H9 (cell line): ENCODE measurements at regions not wholly inside any gene's neighbourhood (a gene's known extent, or its start where the extent isn't known, plus 50 kb on each side); places are given as distances from the start of the nearest gene placed in this dataset.

Experiments used
- DNase-seq: peaks from one replicate; pipeline ENCODE4 v3.0.0-alpha.2; 2017
- H2AFZ ChIP-seq: one replicate; pipeline ENCODE4 v1.6.1; 2013; ENCODE audit warnings: mild to moderate bottlenecking, low read length, control low read depth, moderate library complexity
- H2AK5ac ChIP-seq: 2 replicates; pipeline ENCODE4 v1.6.1; 2013; ENCODE audit warnings: low read length, control low read depth, mixed read lengths; ENCODE audit not compliant: insufficient read length
- H2BK120ac ChIP-seq: one replicate; pipeline ENCODE4 v1.6.1; 2013; ENCODE audit warnings: low read depth, mild to moderate bottlenecking, low read length, control low read depth, inconsistent platforms; ENCODE audit not compliant: poor library complexity, severe bottlenecking
- H2BK12ac ChIP-seq: 2 replicates; pipeline ENCODE4 v1.6.1; 2013; ENCODE audit warnings: low read length, control low read depth, mixed read lengths, low read depth; ENCODE audit not compliant: insufficient read length
- H2BK15ac ChIP-seq: 2 replicates; pipeline ENCODE4 v1.6.1; 2013; ENCODE audit warnings: low read depth, low read length, control low read depth
- H2BK20ac ChIP-seq: one replicate; pipeline ENCODE4 v1.6.1; 2013; ENCODE audit warnings: low read depth, mild to moderate bottlenecking, low read length, control low read depth, inconsistent platforms; ENCODE audit not compliant: poor library complexity, severe bottlenecking
- H2BK5ac ChIP-seq: 2 replicates; pipeline ENCODE4 v1.6.1; 2013; ENCODE audit warnings: low read length, control low read depth, mixed read lengths; ENCODE audit not compliant: insufficient read length
- H3K14ac ChIP-seq: 2 replicates; pipeline ENCODE4 v1.6.1; 2013; ENCODE audit warnings: low read length, control low read depth; ENCODE audit not compliant: insufficient read depth
- H3K18ac ChIP-seq: 2 replicates; pipeline ENCODE4 v1.6.1; 2013; ENCODE audit warnings: low read depth, mild to moderate bottlenecking, mixed read lengths, low read length, control low read depth; ENCODE audit not compliant: insufficient read length
- H3K23ac ChIP-seq: 2 replicates; pipeline ENCODE4 v1.6.1; 2013; ENCODE audit warnings: low read length, control low read depth, mixed read lengths, low read depth; ENCODE audit not compliant: insufficient read length
- H3K23me2 ChIP-seq: 2 replicates; pipeline ENCODE4 v1.6.1; 2013; ENCODE audit warnings: low read depth, mild to moderate bottlenecking, mixed read lengths, low read length, control low read depth; ENCODE audit not compliant: insufficient read length, poor library complexity, severe bottlenecking
- H3K27ac ChIP-seq: 2 replicates; pipeline ENCODE4 v1.5.1; 2013; ENCODE audit warnings: low read length, control low read depth, mixed read lengths, low read depth; ENCODE audit not compliant: insufficient read length
- H3K27me3 ChIP-seq: 2 replicates; pipeline ENCODE4 v1.6.1; 2013; ENCODE audit warnings: low read length, control low read depth, inconsistent platforms; ENCODE audit not compliant: insufficient read depth
- H3K4ac ChIP-seq: 2 replicates; pipeline ENCODE4 v1.6.1; 2013; ENCODE audit warnings: low read depth, mild to moderate bottlenecking, control low read depth, inconsistent platforms, low read length, moderate library complexity
- H3K4me1 ChIP-seq: 2 replicates; pipeline ENCODE4 v1.6.1; 2013; ENCODE audit warnings: low read length, control low read depth, inconsistent platforms; ENCODE audit not compliant: insufficient read depth
- H3K4me2 ChIP-seq: 2 replicates; pipeline ENCODE4 v1.6.1; 2013; ENCODE audit warnings: low read length, control low read depth, mixed read lengths; ENCODE audit not compliant: insufficient read length, insufficient read depth
- H3K56ac ChIP-seq: 2 replicates; pipeline ENCODE4 v1.6.1; 2013; ENCODE audit warnings: low read depth, mild to moderate bottlenecking, mixed read lengths, low read length, control low read depth; ENCODE audit not compliant: insufficient read length
- H3K79me1 ChIP-seq: 2 replicates; pipeline ENCODE4 v1.6.1; 2013; ENCODE audit warnings: low read depth, mild to moderate bottlenecking, moderate library complexity, low read length, control low read depth, inconsistent platforms; ENCODE audit not compliant: insufficient read depth, poor library complexity, severe bottlenecking
- H3K79me2 ChIP-seq: 2 replicates; pipeline ENCODE4 v1.6.1; 2013; ENCODE audit warnings: low read length, control low read depth, inconsistent platforms; ENCODE audit not compliant: insufficient read depth
- H3K9ac ChIP-seq: 2 replicates; pipeline ENCODE4 v1.6.1; 2013; ENCODE audit warnings: low read length, control low read depth, mixed read lengths; ENCODE audit not compliant: insufficient read length; ENCODE audit errors: extremely low read depth
- H3K9me3 ChIP-seq: one replicate; pipeline ENCODE4 v1.6.1; 2013; ENCODE audit warnings: low read depth, low read length, inconsistent platforms; ENCODE audit not compliant: control insufficient read depth
- H3T11ph ChIP-seq: one replicate; pipeline ENCODE4 v1.6.1; 2013; ENCODE audit warnings: mild to moderate bottlenecking, low read length, control low read depth, inconsistent platforms
- H4K20me1 ChIP-seq: one replicate; pipeline ENCODE4 v1.6.1; 2013; ENCODE audit not compliant: control insufficient read depth, insufficient read length, insufficient read depth
- H4K5ac ChIP-seq: 2 replicates; pipeline ENCODE4 v1.6.1; 2013; ENCODE audit warnings: low read depth, mild to moderate bottlenecking, mixed read lengths, low read length, control low read depth; ENCODE audit not compliant: insufficient read length
- H4K8ac ChIP-seq: replicated peaks from 2 replicates; pipeline ENCODE4 v1.6.1; 2013; ENCODE audit warnings: low read length, control low read depth, mixed read lengths, low read depth; ENCODE audit not compliant: insufficient read length
- H4K91ac ChIP-seq: 2 replicates; pipeline ENCODE4 v1.6.1; 2013; ENCODE audit warnings: low read depth, mild to moderate bottlenecking, moderate library complexity, mixed read lengths, low read length, control low read depth; ENCODE audit not compliant: insufficient read length
- H3K27ac Mint-ChIP-seq, 3 experiments: 2 replicates in 2 of 3; 3 replicates in 1 of 3; pipeline ENCODE4 v1.8.0; 2020 to 2021; ENCODE audit warnings: mixed read lengths in 3 of 3, mild to moderate bottlenecking in 1 of 3, moderate library complexity in 1 of 3
- H3K27me3 Mint-ChIP-seq: 2 replicates; pipeline ENCODE4 v1.8.0; 2021; ENCODE audit warnings: low read depth, mild to moderate bottlenecking, moderate library complexity, mixed read lengths
- H3K36me3 Mint-ChIP-seq, 3 experiments: 2 replicates in 2 of 3; 3 replicates in 1 of 3; pipeline ENCODE4 v1.8.0; 2020 to 2021; ENCODE audit warnings: low read depth in 3 of 3, mixed read lengths in 3 of 3; ENCODE audit not compliant: insufficient read depth in 1 of 3
- H3K4me1 Mint-ChIP-seq, 2 experiments: 2 replicates each; pipeline ENCODE4 v1.8.0; 2020; ENCODE audit warnings: mixed read lengths in 2 of 2
- H3K4me3 Mint-ChIP-seq, 2 experiments: 2 replicates in 1 of 2; 3 replicates in 1 of 2; pipeline ENCODE4 v1.8.0; 2020 to 2021; ENCODE audit warnings: mild to moderate bottlenecking in 2 of 2, mixed read lengths in 2 of 2, moderate library complexity in 1 of 2
- H3K9me3 Mint-ChIP-seq, 2 experiments: 2 replicates in 1 of 2; 3 replicates in 1 of 2; pipeline ENCODE4 v1.8.0; 2020; ENCODE audit warnings: mild to moderate bottlenecking in 2 of 2, mixed read lengths in 2 of 2, moderate library complexity in 1 of 2
- CTCF ChIP-seq: fragments of 200-600 bp; sonication (generic); conservative IDR thresholded peaks from 3 replicates; pipeline ENCODE4 v1.8.0; 2021; ENCODE audit warnings: antibody characterized with exemption, mild to moderate bottlenecking
- WGBS: extraction: QIAGEN DNeasy Blood & Tissue Kit; methylation state at CpG from one replicate; pipeline ENCODE4 v1.1.7; 2013; ENCODE audit warnings: missing lambda C conversion rate, low lambda C conversion rate, mixed read lengths; ENCODE audit not compliant: insufficient read length; ENCODE audit errors: extremely low coverage; 5-methylcytosine and 5-hydroxymethylcytosine counted together

GRCh38 chr16:6427621-6428020, 905.0 kb upstream of the RBFOX1 start:
- Histone ChIP-seq H3K4me1 (no peaks in the 10 kb centered on the region), H4K5ac (no peak overlapping the region), H3K79me2 (no peaks in the 10 kb centered on the region), H3K23ac (no peak overlapping the region), H3K56ac (no peak overlapping the region), H3K4me2 (no peak overlapping the region), H2BK12ac (no peak overlapping the region), H3K27me3 (no peaks in the 10 kb centered on the region), H3K23me2 (no peaks in the 10 kb centered on the region), H3K9me3 (no peaks in the 10 kb centered on the region), H3K14ac (no peak overlapping the region), H4K8ac (no peak overlapping the region), H2AFZ (no peak overlapping the region), H3K18ac (no peak overlapping the region), H3K79me1 (no peaks in the 10 kb centered on the region), H2BK5ac (no peak overlapping the region), H3K9ac (no peak overlapping the region), H2BK20ac (no peak overlapping the region), H2BK15ac (no peak overlapping the region), H3K4ac (no peak overlapping the region), H4K91ac (no peak overlapping the region), H2BK120ac (no peak overlapping the region), H3K27ac (no peak overlapping the region), H4K20me1 (no peaks in the 10 kb centered on the region), H2AK5ac (no peak overlapping the region), H3T11ph (no peak overlapping the region)
- WGBS = no CpG with 5 or more reads among the region's 3 CpGs
- no peak for DNase-seq
- H3K27ac Mint-ChIP-seq = no peak overlapping the region
- peaks cover 2% of the 10 kb centered on the region; the same call in 1 of the 2 replicates for H3K27me3 Mint-ChIP-seq
- H3K4me3 Mint-ChIP-seq = no peak overlapping the region
- TF ChIP-seq CTCF = no peak
- 0 out of 4 replicates have a peak, but pooled peaks cover 0 to 4% of the 10 kb centered on the region in 2 experiments for H3K4me1 Mint-ChIP-seq
- no peaks in the 10 kb centered on the region; a peak in 1 of 5 replicates for H3K9me3 Mint-ChIP-seq
- H3K36me3 Mint-ChIP-seq = no peaks in the 10 kb centered on the region; a peak in 2 of 7 replicates
